Tibial nerve (tissue), 4 donors: ENCODE measurements at regions not wholly inside any gene's neighbourhood (a gene's known extent, or its start where the extent isn't known, plus 50 kb on each side); places are given as distances from the start of the nearest gene placed in this dataset.

Source experiments
- EP300 ChIP-seq, 2 donors: sonication (generic); formaldehyde crosslinking; IDR thresholded peaks; one replicate each; pipeline ENCODE4 v1.6.1; 2017; ENCODE audit warnings: antibody characterized with exemption in 2 of 2, mild to moderate bottlenecking in 1 of 2
- POLR2A ChIP-seq, 2 donors: fragments of 450-650 bp; IDR thresholded peaks; one replicate each; pipeline ENCODE4 v1.6.1; 2017; ENCODE audit warnings: antibody characterized with exemption in 2 of 2, mild to moderate bottlenecking in 2 of 2, moderate library complexity in 2 of 2
- TF ChIP-seq, protein P1 (sequence below), 5 experiments: fragments of 200-600 bp in 3 of 5; fragments of 450-650 bp in 2 of 5; sonication (generic) in 3 of 5; IDR thresholded peaks; one replicate each; pipeline ENCODE4 v1.5.1; 2016 to 2019; ENCODE audit warnings: antibody characterized with exemption in 5 of 5, mild to moderate bottlenecking in 3 of 5, moderate library complexity in 2 of 5

- TF ChIP-seq, protein P1, sequence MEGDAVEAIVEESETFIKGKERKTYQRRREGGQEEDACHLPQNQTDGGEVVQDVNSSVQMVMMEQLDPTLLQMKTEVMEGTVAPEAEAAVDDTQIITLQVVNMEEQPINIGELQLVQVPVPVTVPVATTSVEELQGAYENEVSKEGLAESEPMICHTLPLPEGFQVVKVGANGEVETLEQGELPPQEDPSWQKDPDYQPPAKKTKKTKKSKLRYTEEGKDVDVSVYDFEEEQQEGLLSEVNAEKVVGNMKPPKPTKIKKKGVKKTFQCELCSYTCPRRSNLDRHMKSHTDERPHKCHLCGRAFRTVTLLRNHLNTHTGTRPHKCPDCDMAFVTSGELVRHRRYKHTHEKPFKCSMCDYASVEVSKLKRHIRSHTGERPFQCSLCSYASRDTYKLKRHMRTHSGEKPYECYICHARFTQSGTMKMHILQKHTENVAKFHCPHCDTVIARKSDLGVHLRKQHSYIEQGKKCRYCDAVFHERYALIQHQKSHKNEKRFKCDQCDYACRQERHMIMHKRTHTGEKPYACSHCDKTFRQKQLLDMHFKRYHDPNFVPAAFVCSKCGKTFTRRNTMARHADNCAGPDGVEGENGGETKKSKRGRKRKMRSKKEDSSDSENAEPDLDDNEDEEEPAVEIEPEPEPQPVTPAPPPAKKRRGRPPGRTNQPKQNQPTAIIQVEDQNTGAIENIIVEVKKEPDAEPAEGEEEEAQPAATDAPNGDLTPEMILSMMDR (IDR thresholded peaks at IDR 0.05): no peak
- TF ChIP-seq POLR2A (IDR thresholded peaks at IDR 0.05) (no peak), EP300 (IDR thresholded peaks at IDR 0.05) (no peak)
Observed at GRCh38 chr4:148866666-148867065, 424.5 kb upstream of the NR3C2 start.
